Smooth muscle cell (in vitro differentiated cells): ENCODE measurements at regions not wholly inside any gene's neighbourhood (a gene's known extent, or its start where the extent isn't known, plus 50 kb on each side); places are given as distances from the start of the nearest gene placed in this dataset.

ENCODE experiments used
- DNase-seq: peaks from one replicate; lab custom pipeline; 2025; ENCODE audit not compliant: unreplicated experiment; lab: John Stamatoyannopoulos, UW
- H2AFZ ChIP-seq: fragments of 200-600 bp; sonication (generic); 2 replicates; pipeline ENCODE4 v1.6.0; 2016; ENCODE audit warnings: antibody characterized with exemption, low read depth, mild to moderate bottlenecking
- H3F3A ChIP-seq: fragments of 200-600 bp; sonication (generic); 2 replicates; pipeline ENCODE4 v1.6.0; 2017; ENCODE audit warnings: antibody characterized with exemption, low read depth
- H3K27ac ChIP-seq: fragments of 200-600 bp; sonication (generic); 2 replicates; pipeline ENCODE4 v1.5.1; 2016; ENCODE audit warnings: low read depth, mild to moderate bottlenecking
- H3K27me3 ChIP-seq: fragments of 200-600 bp; sonication (generic); 2 replicates; pipeline ENCODE4 v1.6.1; 2016; ENCODE audit warnings: low read depth, mild to moderate bottlenecking
- H3K36me3 ChIP-seq: fragments of 200-600 bp; sonication (generic); 2 replicates; pipeline ENCODE4 v1.5.1; 2016; ENCODE audit warnings: low read depth
- H3K4me1 ChIP-seq: fragments of 200-600 bp; sonication (generic); 2 replicates; pipeline ENCODE4 v1.5.1; 2016; ENCODE audit warnings: low read depth
- H3K4me2 ChIP-seq: fragments of 200-600 bp; sonication (generic); 2 replicates; pipeline ENCODE4 v1.6.0; 2016; ENCODE audit warnings: mild to moderate bottlenecking
- H3K4me3 ChIP-seq: fragments of 200-600 bp; sonication (generic); 2 replicates; pipeline ENCODE4 v1.5.1; 2016; ENCODE audit warnings: mild to moderate bottlenecking
- H3K79me2 ChIP-seq: fragments of 200-600 bp; sonication (generic); 2 replicates; pipeline ENCODE4 v1.6.0; 2016; ENCODE audit warnings: low read depth, mild to moderate bottlenecking
- H3K9ac ChIP-seq: fragments of 200-600 bp; sonication (generic); 2 replicates; pipeline ENCODE4 v1.6.0; 2016; ENCODE audit warnings: low read depth
- H3K9me3 ChIP-seq: fragments of 200-600 bp; sonication (generic); replicated peaks from 2 replicates; pipeline ENCODE4 v1.5.1; 2016; ENCODE audit warnings: low read depth
- H4K20me1 ChIP-seq: fragments of 200-600 bp; sonication (generic); 2 replicates; pipeline ENCODE4 v1.6.0; 2016; ENCODE audit warnings: low read depth
- WGBS: methylation state at CpG from one replicate; pipeline ENCODE4 v1.1.7; 2016; ENCODE audit warnings: low lambda C conversion rate; 5-methylcytosine and 5-hydroxymethylcytosine counted together
- TF ChIP-seq, protein P1 (sequence below): fragments of 200-600 bp; sonication (generic); IDR thresholded peaks from 2 replicates; pipeline ENCODE4 v1.5.1; 2017; ENCODE audit warnings: borderline replicate concordance, mild to moderate bottlenecking, antibody characterized with exemption; ENCODE audit not compliant: insufficient read depth, poor library complexity, severe bottlenecking

DNA sequence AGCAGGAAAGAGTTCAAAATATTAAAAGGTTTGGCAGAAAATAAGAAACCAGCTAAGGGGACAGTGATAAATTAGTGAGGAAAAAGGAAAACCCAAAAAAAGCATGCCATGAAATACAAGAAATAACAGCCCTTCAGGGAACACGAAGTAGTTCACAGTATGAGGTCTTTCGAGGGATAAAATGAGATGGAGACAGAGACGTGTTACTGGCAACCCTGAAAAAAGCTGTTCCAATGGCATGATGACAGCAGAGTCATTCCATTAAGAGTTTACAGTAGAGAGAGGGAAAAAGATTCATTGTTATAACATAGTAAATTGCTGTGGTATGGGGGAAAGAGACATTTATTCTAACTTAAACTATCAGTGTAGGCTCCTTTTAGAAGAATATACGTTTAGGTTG, 391.2 kb downstream of the ANKRD7 start:
- Histone ChIP-seq H3K4me2 (no peak overlapping the region), H3K4me3 (no peak overlapping the region), H3K27me3 (no peaks in the 10 kb centered on the region), H2AFZ (no peak overlapping the region), H3F3A (no peaks in the 10 kb centered on the region), H3K27ac (no peak overlapping the region), H4K20me1 (no peaks in the 10 kb centered on the region), H3K4me1 (no peaks in the 10 kb centered on the region), H3K9me3 (no peaks in the 10 kb centered on the region), H3K36me3 (no peaks in the 10 kb centered on the region), H3K79me2 (no peaks in the 10 kb centered on the region), H3K9ac (no peak overlapping the region)
- WGBS: 86% methylated on average over 4 of the region's 4 CpGs
- DNase-seq: no peak
- TF ChIP-seq, protein P1, sequence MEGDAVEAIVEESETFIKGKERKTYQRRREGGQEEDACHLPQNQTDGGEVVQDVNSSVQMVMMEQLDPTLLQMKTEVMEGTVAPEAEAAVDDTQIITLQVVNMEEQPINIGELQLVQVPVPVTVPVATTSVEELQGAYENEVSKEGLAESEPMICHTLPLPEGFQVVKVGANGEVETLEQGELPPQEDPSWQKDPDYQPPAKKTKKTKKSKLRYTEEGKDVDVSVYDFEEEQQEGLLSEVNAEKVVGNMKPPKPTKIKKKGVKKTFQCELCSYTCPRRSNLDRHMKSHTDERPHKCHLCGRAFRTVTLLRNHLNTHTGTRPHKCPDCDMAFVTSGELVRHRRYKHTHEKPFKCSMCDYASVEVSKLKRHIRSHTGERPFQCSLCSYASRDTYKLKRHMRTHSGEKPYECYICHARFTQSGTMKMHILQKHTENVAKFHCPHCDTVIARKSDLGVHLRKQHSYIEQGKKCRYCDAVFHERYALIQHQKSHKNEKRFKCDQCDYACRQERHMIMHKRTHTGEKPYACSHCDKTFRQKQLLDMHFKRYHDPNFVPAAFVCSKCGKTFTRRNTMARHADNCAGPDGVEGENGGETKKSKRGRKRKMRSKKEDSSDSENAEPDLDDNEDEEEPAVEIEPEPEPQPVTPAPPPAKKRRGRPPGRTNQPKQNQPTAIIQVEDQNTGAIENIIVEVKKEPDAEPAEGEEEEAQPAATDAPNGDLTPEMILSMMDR: no peak

GRCh38 chr7:118621810-118622360, 397.4 kb downstream of the ANKRD7 start:
- no peaks in the 10 kb centered on the region for H3K4me1 ChIP-seq
- no peaks in the 10 kb centered on the region for H3K27me3 ChIP-seq
- H3K9ac ChIP-seq: no peak overlapping the region
- no peak overlapping the region for H3K27ac ChIP-seq
- no peaks in the 10 kb centered on the region for H3K36me3 ChIP-seq
- H3K4me2 ChIP-seq: no peak overlapping the region
- no peak overlapping the region for H3K4me3 ChIP-seq
- H4K20me1 ChIP-seq: no peaks in the 10 kb centered on the region
- TF ChIP-seq, protein P1: no peak
- H3K79me2 ChIP-seq: no peaks in the 10 kb centered on the region
- H3F3A ChIP-seq: no peaks in the 10 kb centered on the region
- no peak for DNase-seq
- WGBS: 86% methylated on average over 3 of the region's 3 CpGs
- no peak overlapping the region for H2AFZ ChIP-seq
- no peaks in the 10 kb centered on the region for H3K9me3 ChIP-seq

DNA sequence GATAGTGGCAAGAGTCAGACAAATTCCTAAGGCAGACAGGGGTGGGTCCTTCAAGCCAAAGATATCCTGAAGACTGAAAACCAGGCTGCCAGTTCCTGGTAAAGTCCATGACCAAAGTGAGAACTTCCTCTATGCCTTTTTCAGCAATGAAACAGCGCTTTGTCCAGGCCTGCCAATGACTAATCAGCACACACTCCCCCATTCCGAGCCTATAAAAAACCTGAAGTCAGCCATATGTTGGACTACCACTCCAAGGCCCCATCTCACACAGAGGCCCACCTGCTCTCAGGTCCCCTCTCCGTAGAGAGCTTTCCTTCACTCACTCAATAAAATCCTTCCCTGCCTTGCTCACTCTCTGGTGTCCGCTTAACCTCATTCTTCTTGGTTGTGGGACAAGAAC, 402.2 kb downstream of the ANKRD7 start:
- H3K4me2 ChIP-seq: no peak overlapping the region
- H3K27ac ChIP-seq: no peak overlapping the region
- no peak for DNase-seq
- no peak overlapping the region for H3K9ac ChIP-seq
- 76% methylated on average over 4 of the region's 4 CpGs for WGBS
- no peaks in the 10 kb centered on the region for H3F3A ChIP-seq
- no peaks in the 10 kb centered on the region for H3K36me3 ChIP-seq
- no peaks in the 10 kb centered on the region for H4K20me1 ChIP-seq
- H3K27me3 ChIP-seq: no peaks in the 10 kb centered on the region
- TF ChIP-seq, protein P1: no peak
- H3K4me1 ChIP-seq: peaks cover 3% of the 10 kb centered on the region
- H3K9me3 ChIP-seq: no peaks in the 10 kb centered on the region
- no peaks in the 10 kb centered on the region for H3K79me2 ChIP-seq
- no peak overlapping the region for H3K4me3 ChIP-seq
- H2AFZ ChIP-seq: no peak overlapping the region

- H3K4me2 ChIP-seq: no peak overlapping the region
- no peak overlapping the region for H3K4me3 ChIP-seq
- H3K9me3 ChIP-seq: no peaks in the 10 kb centered on the region
- TF ChIP-seq, protein P1: no peak
- no peaks in the 10 kb centered on the region for H3K27me3 ChIP-seq
- H2AFZ ChIP-seq: no peak overlapping the region
- H3K4me1 ChIP-seq: peaks cover 3% of the 10 kb centered on the region
- DNase-seq: no peak
- no peaks in the 10 kb centered on the region for H3F3A ChIP-seq
- H3K27ac ChIP-seq: no peak overlapping the region
- H4K20me1 ChIP-seq: no peaks in the 10 kb centered on the region
- H3K36me3 ChIP-seq: no peaks in the 10 kb centered on the region
- H3K9ac ChIP-seq: no peak overlapping the region
- no peaks in the 10 kb centered on the region for H3K79me2 ChIP-seq
- WGBS: 92% methylated on average over 8 of the region's 8 CpGs
Measured at GRCh38 chr7:118627467-118627866, 403.0 kb downstream of the ANKRD7 start.
